Activated B cell treated with CpG ODN at 0.5 μM for 24 hours (primary cell): ENCODE measurements at regions not wholly inside any gene's neighbourhood (a gene's known extent, or its start where the extent isn't known, plus 50 kb on each side); places are given as distances from the start of the nearest gene placed in this dataset.

ENCODE experiments used
- ATAC-seq: fragments of 200-7000 bp; cut with Tn5 transposase; one replicate; pipeline ENCODE4 v1.10.0; 2021; ENCODE audit warnings: low read depth, mild to moderate bottlenecking, moderate library complexity
- CTCF ChIA-PET: fragments of 350-600 bp; sonication (Branson Sonifier 250); formaldehyde crosslinking; loops from one replicate; lab custom pipeline; 2021; ENCODE audit warnings: antibody characterized with exemption; lab: Charles Lee
- POLR2A ChIA-PET: fragments of 350-600 bp; sonication (Branson Sonifier 250); formaldehyde crosslinking; loops from one replicate; lab custom pipeline; 2021; ENCODE audit warnings: antibody characterized with exemption; lab: Charles Lee
- DNase-seq: peaks from one replicate; pipeline ENCODE4 v3.0.0; 2022
- H3K27ac Mint-ChIP-seq: one replicate; pipeline ENCODE4 v1.8.0; 2020; ENCODE audit warnings: mixed read lengths
- H3K27me3 Mint-ChIP-seq: one replicate; pipeline ENCODE4 v1.8.0; 2021; ENCODE audit warnings: mixed read lengths
- H3K36me3 Mint-ChIP-seq: one replicate; pipeline ENCODE4 v1.8.0; 2021; ENCODE audit warnings: low read depth, mixed read lengths
- H3K4me1 Mint-ChIP-seq: one replicate; pipeline ENCODE4 v1.8.0; 2021; ENCODE audit warnings: mixed read lengths
- H3K4me3 Mint-ChIP-seq: one replicate; pipeline ENCODE4 v1.8.0; 2020; ENCODE audit warnings: mild to moderate bottlenecking, mixed read lengths
- H3K9me3 Mint-ChIP-seq: one replicate; pipeline ENCODE4 v1.8.0; 2020; ENCODE audit warnings: mixed read lengths
- intact Hi-C: fragments of 100-400 bp; cut with micrococcal nuclease; formaldehyde crosslinking; loops from one replicate; pipeline ENCODE4 v1.15.1; 2024
- TF ChIP-seq, protein P1 (sequence below): fragments of 200-600 bp; IDR thresholded peaks from one replicate; pipeline ENCODE4 v1.8.0; 2022; ENCODE audit warnings: antibody characterized with exemption, mild to moderate bottlenecking

DNA sequence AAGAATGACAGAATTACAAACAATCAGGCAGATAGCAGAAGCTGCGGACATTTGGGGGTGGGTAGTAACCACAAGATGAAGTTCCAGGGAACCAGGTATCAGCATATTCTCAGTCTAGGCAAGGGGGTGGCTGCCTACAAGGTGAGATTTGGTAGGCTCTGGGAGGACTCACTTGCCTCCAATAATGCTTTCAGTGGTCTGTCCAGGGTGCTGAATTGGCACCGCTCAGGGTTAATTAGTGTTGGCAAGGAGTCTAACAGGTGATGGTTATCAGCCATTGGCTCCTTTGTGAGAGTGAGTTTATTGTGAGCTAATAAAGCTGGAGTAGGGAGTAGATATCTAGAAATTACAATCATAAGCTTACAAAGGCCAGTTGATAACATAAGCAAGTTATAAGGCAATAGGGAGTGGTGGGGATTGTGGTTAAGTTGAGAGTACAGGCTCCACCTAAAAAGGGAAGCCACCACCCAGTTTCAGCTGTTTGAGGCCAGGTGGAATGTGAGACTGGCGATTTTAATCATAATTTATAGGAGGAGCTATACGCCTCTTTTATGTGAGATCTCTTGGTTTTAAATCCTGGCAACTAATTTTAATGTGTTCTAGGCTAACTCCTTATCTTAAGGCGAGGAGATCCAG is 320.5 kb downstream of the MIAT start:
- ChIA-PET POLR2A (no interaction called here), CTCF (no interaction called here)
- TF ChIP-seq, protein P1, sequence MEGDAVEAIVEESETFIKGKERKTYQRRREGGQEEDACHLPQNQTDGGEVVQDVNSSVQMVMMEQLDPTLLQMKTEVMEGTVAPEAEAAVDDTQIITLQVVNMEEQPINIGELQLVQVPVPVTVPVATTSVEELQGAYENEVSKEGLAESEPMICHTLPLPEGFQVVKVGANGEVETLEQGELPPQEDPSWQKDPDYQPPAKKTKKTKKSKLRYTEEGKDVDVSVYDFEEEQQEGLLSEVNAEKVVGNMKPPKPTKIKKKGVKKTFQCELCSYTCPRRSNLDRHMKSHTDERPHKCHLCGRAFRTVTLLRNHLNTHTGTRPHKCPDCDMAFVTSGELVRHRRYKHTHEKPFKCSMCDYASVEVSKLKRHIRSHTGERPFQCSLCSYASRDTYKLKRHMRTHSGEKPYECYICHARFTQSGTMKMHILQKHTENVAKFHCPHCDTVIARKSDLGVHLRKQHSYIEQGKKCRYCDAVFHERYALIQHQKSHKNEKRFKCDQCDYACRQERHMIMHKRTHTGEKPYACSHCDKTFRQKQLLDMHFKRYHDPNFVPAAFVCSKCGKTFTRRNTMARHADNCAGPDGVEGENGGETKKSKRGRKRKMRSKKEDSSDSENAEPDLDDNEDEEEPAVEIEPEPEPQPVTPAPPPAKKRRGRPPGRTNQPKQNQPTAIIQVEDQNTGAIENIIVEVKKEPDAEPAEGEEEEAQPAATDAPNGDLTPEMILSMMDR: no peak
- no peaks in the 10 kb centered on the region for H3K36me3 Mint-ChIP-seq
- H3K27me3 Mint-ChIP-seq: peaks cover 19% of the 10 kb centered on the region
- no peak for DNase-seq
- no peak overlapping the region for H3K4me3 Mint-ChIP-seq
- no peak overlapping the region for H3K27ac Mint-ChIP-seq
- ATAC-seq: no peak
- intact Hi-C loops: no loop called here
- peaks cover 5% of the 10 kb centered on the region for H3K9me3 Mint-ChIP-seq
- H3K4me1 Mint-ChIP-seq: no peaks in the 10 kb centered on the region

- ATAC-seq: no peak
- no peaks in the 10 kb centered on the region for H3K4me1 Mint-ChIP-seq
- POLR2A ChIA-PET: no interaction called here
- CTCF ChIA-PET: no interaction called here
- no peak overlapping the region for H3K4me3 Mint-ChIP-seq
- intact Hi-C loops: no loop called here
- peaks cover 2% of the 10 kb centered on the region for H3K9me3 Mint-ChIP-seq
- no peaks in the 10 kb centered on the region for H3K36me3 Mint-ChIP-seq
- TF ChIP-seq, protein P1: no peak
- DNase-seq: no peak
- peaks cover 19% of the 10 kb centered on the region for H3K27me3 Mint-ChIP-seq
- H3K27ac Mint-ChIP-seq: no peak overlapping the region
Observed at GRCh38 chr22:26979294-26979693, 321.9 kb downstream of the MIAT start.

GRCh38 chr22:26981111-26981510 is 323.7 kb downstream of the MIAT start:
- CTCF ChIA-PET: no interaction called here
- TF ChIP-seq, protein P1: no peak
- intact Hi-C loops: no loop called here

DNA sequence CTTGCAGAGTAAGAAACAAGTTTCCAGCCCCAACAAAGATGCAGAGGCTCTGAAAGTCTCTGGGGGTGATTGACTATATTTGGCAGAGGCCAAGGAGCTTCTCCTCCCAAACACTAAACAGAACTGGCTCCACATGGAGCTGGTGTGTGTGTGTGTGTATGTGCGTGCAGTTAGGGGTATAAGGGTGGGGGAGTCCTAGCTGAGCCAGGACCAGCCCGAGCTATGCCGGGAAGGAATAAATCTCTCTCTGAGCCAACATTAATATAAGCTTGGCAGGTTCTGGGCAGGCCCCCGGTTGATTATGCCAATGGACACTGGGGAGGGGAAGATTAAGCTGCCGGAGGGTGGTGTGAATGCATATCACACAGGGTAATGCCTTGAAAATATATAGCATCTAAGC is 324.2 kb downstream of the MIAT start:
- Mint-ChIP-seq H3K27me3 (peaks cover 31% of the 10 kb centered on the region), H3K9me3 (peaks cover 2% of the 10 kb centered on the region), H3K36me3 (no peaks in the 10 kb centered on the region), H3K27ac (no peak overlapping the region), H3K4me3 (no peak overlapping the region), H3K4me1 (no peaks in the 10 kb centered on the region)
- intact Hi-C loops: no loop called here
- DNase-seq: no peak
- TF ChIP-seq, protein P1: no peak
- ChIA-PET POLR2A (no interaction called here), CTCF (no interaction called here)
- no peak for ATAC-seq

More at GRCh38 chr22:26981111-26981510, 323.7 kb downstream of the MIAT start:
- no peak for ATAC-seq
- Mint-ChIP-seq H3K4me1 (no peaks in the 10 kb centered on the region), H3K4me3 (no peak overlapping the region), H3K9me3 (peaks cover 2% of the 10 kb centered on the region), H3K27me3 (peaks cover 31% of the 10 kb centered on the region), H3K27ac (no peak overlapping the region), H3K36me3 (no peaks in the 10 kb centered on the region)
- POLR2A ChIA-PET: no interaction called here
- no peak for DNase-seq

GRCh38 chr22:26983311-26983710 is 325.9 kb downstream of the MIAT start:
- ATAC-seq: no peak
- Mint-ChIP-seq H3K27me3 (peaks cover 29% of the 10 kb centered on the region), H3K4me1 (no peaks in the 10 kb centered on the region), H3K27ac (no peak overlapping the region), H3K9me3 (no peaks in the 10 kb centered on the region), H3K36me3 (no peaks in the 10 kb centered on the region), H3K4me3 (no peak overlapping the region)
- TF ChIP-seq, protein P1: no peak
- ChIA-PET POLR2A (no interaction called here), CTCF (no interaction called here)
- no peak for DNase-seq
- intact Hi-C loops: no loop called here
